H1 (cell line): ENCODE measurements at regions not wholly inside any gene's neighbourhood (a gene's known extent, or its start where the extent isn't known, plus 50 kb on each side); places are given as distances from the start of the nearest gene placed in this dataset.

Experiments used
- CEBPB ChIP-seq: IDR thresholded peaks from 2 replicates; pipeline ENCODE4 v1.6.1; 2012; ENCODE audit warnings: low read depth, low read length
- CHD1 ChIP-seq: IDR thresholded peaks from 2 replicates; pipeline ENCODE4 v1.6.1; 2012; ENCODE audit warnings: low read depth, low read length, improper control_type of control experiment
- MAX ChIP-seq: IDR thresholded peaks from 2 replicates; pipeline ENCODE4 v1.6.1; 2012; ENCODE audit warnings: inconsistent platforms
- PHF8 ChIP-seq: fragments of 200-600 bp; sonication (generic); conservative IDR thresholded peaks from 2 replicates; pipeline ENCODE4 v1.7.1; 2012; ENCODE audit warnings: low read depth, mild to moderate bottlenecking, inconsistent platforms, low read length, moderate library complexity
- SIX5 ChIP-seq: IDR thresholded peaks from 2 replicates; pipeline ENCODE4 v1.6.1; 2011; ENCODE audit warnings: mild to moderate bottlenecking, low read depth, low read length
- ZNF274 ChIP-seq: IDR thresholded peaks from 2 replicates; pipeline ENCODE4 v1.7.0; 2012; ENCODE audit warnings: low read length, borderline replicate concordance; ENCODE audit errors: extremely low read depth

- TF ChIP-seq CHD1 (no peak), SIX5 (no peak), MAX (no peak), PHF8 (no peak), ZNF274 (no peak), CEBPB (no peak)
Measured at GRCh38 chr12:47530050-47530449, 175.8 kb downstream of the RPAP3 start (continued).
